CD1c-positive myeloid dendritic cell (primary cell): ENCODE measurements at regions not wholly inside any gene's neighbourhood (a gene's known extent, or its start where the extent isn't known, plus 50 kb on each side); places are given as distances from the start of the nearest gene placed in this dataset.

Source experiments
- DNase-seq: peaks from one replicate; pipeline ENCODE4 v3.0.0-alpha.2; 2016; ENCODE audit errors: extremely low spot score

DNA sequence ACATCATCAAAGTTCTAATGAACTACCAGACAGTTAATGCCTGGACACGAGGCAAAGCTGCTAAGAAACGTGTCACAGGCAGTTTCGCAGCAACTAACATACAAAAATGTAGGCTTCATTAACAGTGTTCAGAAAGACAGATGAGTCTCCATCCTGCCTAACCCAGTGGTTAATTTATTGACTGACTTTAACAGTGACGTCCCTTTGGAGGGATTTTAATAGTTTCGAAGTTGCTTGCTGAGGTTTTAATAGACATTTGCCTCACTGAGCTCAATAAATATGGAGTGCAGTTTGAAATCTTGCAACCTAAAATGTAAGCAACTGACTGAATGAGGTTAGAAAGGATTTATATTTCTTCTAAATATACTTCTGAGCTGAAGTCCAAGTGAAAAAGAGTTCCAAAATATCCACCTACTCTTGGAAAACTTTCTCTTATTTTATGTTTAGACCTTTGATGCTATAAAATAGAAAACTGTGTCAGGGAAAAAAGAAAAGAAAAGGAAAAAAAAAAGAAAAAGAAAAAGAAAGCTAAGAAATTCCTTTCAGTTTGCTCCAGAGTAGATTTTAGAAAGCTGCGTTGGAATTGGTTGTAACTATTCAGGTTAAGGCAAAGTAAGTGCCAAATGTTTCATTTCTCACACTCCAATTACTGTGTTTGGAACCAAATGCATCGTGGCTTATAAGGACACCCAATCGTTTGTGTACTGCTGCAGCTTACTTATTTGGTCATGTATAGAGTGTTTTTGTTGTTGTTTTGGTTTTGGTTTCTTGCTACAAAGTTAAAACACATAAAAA lies 2016.6 kb downstream of the MAT2B start:
- no peak for DNase-seq

DNA sequence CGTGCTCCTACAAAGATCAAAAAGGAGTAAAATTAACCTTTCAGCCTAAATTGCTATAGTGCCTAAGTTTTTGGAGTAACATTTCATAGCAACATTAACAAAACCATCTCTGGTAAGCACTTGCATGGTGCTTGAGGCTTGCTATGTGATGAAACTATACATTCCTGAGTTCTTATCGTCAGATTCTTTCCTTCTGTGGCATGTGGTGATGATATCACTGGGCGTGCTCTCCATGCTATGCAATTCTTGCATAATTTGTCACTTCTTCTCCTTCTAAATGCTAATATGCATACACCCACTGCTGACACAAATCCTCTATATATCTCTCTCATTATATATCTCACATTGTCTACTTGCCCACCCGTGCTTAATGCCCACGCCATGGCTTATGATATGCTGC lies 2019.9 kb downstream of the MAT2B start:
- DNase-seq: no peak

DNA sequence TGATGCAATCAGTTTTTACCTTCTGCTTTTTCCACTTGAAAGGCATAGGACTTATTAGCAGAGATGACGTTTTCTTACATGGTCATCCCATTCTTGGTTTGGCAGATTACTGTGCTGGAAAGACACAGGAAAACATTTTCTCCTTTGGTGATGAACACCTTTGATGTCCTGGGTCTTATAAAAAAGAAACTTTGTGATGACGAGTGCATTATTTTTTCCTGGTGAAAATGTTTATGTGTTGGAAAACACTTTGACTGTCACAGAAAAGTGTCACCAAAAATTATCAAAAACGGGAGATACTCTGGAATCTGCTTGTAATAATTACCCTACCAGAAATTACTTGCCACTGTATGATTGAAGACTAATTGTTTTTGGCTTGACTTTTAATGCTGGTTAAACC lies 2020.9 kb downstream of the MAT2B start:
- no peak for DNase-seq

DNA sequence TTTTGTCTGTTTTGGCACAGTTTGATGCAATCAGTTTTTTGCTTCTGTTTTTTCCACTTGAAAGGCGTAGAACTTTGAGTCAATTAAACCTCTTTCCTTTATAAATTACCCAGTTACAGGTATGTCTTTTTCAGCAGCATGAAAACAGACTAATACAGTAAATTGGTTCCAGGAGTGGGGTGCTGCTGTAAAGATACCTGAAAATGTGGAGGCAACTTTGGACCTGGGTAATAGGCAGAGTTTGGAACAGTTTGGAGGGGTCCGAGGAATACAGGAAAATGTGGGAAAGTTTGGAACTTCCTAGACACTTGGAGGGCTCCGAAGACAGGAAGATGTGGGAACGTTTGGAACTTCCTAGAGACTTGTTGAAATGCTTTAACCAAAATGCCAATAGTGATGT lies 2022.2 kb downstream of the MAT2B start:
- DNase-seq: no peak

DNA sequence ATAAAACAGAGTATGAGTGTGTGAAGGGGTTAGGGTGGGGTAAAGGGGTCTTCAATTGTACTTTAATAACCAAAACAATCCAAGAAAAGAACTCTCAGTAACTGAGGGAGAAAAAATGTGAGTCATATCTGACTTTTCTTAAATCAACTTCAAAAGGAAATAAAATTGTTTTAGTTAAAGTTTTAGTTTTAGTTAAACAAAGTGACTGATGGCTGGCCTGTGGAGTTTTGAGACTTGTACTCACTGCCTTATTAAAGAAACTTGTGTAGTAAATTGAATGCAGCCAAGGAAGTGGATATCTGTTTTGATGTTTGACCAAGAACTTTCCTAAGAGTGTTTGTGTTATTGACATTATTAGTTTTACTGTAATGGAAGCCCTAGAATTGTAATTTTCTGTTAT lies 2032.6 kb downstream of the MAT2B start:
- no peak for DNase-seq

DNA sequence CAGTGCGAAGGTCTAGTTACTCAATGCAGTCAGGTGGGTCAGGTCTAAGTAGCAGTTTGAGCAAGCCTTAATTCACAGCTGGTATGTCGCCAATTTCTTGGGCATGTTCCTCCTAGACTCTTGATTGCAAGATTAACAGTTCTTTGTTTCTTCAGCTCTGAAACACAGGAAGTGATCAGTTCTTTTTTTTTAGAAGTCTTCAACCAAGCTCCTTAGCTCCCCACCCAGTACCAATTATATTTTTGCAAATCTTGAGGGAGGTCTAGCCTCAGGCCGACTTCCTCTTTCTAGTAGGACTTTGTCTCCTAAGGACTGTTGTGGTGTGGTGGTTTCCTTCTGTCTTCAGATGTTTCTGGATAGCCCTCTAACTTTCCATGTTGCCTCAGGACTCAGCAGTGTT lies 2054.2 kb downstream of the MAT2B start:
- DNase-seq: peak; percentile 5

DNA sequence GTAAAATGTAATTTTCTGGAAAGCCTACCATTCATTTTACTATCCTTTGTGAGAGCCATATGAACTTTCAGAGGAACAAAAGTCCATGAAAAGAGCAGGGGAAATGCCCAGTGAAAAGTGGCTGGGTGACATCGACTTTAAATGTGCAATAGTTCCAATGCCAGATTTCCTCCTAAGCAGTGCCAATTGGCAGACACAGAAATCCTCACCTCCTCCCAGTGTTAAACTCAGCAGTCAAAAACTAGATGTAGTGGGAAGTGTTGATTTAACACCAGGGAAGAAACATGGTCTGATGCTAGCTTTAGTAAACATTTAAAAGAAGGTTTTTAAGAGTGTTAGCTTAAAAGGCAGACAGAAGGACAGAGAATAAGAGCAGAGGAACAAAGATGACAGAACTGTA lies 2055.2 kb downstream of the MAT2B start:
- DNase-seq: no peak

DNA sequence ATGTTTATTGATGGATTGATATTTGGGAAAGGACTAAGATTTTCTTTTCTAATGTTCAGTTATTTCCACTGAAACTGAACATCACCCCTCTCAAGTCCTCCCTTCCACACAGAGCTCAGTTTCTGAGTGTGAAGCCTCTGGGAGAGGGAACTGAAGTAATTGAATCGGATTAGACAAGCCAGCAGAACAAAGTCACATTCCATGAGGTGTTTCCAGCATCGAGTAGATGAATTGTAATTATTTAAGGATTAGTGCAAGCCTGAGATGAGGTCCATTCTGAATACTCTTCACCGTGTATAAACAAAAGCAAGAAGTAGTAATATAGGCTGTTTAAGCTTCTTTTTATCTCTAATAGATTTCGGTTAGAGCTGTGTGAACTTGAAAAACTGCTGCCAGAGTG lies 2060.5 kb downstream of the MAT2B start:
- DNase-seq: no peak

DNA sequence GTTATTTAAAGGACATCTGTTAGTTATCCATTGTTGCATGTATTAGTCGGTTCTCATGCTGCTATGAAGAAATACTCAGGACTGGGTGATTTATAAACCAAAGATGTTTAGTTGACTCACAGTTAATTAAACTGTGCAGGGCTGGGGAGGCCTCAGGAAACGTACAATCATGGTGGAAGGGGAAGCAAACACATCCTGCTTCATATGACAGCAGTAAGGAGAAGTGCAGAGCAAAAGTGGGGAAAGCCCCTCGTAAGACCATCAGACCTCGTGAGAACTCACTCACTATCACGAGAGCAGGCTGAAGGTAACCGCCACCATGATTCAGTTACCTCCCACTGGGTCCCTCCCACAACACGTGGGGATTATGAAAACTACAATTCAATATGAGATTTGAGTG lies 2064.1 kb downstream of the MAT2B start:
- DNase-seq: no peak

DNA sequence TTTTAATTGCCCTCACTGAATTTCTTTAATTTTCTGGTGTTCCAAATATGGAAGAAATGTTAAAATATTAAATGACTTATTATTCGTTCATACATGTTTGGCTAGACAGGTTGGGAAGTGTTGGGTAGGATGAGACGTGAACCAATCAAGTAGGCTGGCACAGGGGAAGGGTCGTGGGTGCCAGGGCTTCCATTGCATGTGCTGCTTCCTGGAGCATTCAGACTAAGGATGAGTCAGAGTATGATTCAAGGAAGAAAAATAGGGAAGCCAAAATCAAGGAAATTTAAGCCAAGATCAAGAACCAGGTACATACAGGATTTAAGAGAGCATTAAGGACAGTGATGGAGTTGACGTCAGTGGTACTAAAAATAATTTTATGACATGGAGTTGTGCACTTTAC lies 2068.0 kb downstream of the MAT2B start:
- DNase-seq: no peak

DNA sequence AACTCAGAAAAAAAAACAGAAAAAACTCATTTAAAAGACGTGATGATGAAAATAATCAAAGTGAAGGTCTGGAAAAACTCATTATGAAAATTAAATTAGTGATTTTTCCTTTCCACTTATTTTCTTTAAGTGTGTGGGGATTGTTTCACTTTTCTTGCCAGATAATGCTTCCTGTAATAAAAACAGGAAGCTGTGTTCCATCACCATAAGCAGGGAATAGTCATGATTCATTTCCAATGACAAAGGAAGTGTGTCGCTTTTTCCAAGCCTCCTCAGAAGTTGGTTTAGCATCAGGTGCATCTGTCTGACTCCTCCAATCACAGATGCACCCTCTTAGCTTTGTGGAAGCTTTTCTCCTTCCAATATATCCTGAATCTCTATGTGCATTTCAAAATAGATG lies 2068.7 kb downstream of the MAT2B start:
- DNase-seq: no peak

DNA sequence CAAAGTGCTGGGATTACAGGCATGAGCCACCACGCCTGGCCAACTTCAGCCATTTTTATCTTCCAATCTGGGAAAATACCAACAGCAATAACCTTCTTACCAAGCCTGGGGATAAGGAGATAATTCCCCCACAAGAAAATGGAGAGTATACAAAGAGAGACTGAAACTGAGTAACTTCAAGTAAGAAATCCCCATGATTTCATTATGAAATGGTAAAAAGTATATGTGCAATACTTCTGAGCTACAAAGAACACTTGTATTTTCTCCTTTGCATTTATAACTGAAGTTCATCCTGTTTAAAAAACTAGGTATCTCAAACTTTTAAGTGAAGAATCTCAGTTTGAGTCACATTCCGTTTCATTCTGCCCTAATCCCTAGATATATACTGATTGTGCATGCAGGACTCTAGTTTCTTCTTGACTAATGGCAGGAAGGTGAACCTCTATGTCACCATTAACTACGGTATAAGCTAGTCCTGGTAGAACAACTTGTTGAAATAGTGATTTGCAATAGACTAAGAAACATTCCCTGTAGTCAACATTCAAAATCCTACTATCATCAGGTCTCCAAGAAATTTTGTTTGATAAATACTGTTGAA lies 2071.4 kb downstream of the MAT2B start:
- no peak for DNase-seq

DNA sequence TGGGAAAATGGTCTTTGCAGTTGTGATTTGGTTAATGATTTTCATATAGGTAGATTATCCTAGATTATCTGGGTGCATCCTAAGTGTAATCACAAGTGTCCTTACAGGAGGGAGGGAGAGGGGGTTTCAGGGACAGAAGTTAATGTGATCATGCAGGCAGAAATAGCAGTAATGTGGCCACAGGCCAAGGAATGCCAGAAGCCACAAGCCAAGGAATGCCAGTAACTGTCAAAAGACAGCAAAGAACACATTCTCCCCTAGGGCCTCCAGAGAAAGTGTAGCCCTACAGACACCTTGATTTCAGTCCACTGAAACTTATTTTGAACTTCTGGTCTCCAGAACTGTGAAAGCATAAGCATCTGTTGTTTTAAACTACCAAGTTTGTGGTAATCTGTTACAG lies 2074.5 kb downstream of the MAT2B start:
- no peak for DNase-seq

DNA sequence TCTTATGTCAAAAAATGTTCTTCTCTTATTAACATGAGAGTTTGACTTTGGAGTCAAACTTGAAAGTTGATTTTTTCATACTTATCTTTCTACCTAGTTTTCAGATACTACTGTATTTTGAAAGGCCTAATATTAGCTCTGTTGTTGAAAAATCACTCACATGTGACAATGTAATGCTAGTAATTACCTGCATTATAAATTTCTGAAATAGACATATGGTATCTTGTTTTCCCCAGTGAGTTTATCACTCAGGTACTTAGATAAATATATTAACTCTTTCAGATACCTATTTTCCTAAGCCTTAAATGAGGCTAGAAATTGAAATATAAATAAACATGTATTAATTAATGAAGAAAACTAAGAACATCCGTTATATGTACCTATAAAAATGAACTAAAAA lies 2089.3 kb downstream of the MAT2B start:
- no peak for DNase-seq

DNA sequence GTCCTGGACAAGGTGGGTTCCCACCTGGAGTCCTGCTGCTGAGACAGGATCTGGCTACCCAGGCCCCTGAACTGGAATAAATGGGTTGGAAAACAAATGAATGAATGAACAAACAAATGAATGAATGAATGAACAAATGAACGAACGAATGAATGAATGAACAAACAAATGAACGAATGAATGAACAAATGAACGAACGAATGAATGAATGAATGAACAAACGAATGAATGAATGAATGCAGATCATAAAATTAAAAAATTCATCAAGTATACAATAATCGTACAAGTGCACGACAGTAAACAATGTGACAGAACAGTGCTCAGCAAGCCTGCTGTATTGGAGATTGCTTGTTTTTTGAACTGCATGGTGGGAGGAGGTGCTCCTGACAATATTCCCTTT lies 2097.1 kb downstream of the MAT2B start:
- no peak for DNase-seq

DNA sequence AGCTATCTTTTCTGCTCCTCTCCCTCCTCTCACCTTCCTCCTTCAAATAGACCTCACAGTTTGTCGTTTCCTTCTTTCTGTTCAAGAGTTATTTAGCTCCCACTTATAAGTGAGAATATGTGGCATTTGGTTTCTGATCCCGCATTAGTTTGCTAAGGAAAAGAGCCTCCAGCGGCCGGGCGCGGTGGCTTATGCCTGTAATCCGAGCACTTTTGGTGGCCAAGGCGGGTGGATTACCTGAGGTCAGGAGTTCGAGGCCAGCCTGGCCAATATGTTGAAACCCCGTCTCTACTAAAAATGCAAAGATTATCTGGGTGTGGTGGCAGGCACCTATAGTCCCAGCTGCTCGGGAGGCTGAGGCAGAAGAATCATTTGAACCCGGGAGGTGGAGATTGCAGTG lies 2101.6 kb downstream of the MAT2B start:
- DNase-seq: no peak

DNA sequence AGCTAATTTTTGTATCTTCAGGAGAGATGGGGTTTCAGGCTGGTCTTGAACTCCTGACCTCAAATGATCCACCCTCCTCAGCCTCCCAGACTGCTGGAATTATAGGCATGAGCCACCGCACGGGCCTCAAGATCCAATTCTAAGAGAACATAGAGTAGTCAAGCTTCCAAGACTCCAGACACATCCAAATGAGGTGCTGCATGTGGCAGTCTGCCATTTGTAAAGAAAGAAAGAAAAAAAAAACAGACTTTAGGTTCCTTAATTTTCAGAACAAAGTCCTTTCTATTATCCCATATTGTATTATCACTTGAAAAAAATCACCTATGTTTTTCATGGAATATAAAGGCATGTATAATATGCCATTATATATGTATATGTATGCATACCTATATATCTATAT lies 2104.5 kb downstream of the MAT2B start:
- DNase-seq: no peak

DNA sequence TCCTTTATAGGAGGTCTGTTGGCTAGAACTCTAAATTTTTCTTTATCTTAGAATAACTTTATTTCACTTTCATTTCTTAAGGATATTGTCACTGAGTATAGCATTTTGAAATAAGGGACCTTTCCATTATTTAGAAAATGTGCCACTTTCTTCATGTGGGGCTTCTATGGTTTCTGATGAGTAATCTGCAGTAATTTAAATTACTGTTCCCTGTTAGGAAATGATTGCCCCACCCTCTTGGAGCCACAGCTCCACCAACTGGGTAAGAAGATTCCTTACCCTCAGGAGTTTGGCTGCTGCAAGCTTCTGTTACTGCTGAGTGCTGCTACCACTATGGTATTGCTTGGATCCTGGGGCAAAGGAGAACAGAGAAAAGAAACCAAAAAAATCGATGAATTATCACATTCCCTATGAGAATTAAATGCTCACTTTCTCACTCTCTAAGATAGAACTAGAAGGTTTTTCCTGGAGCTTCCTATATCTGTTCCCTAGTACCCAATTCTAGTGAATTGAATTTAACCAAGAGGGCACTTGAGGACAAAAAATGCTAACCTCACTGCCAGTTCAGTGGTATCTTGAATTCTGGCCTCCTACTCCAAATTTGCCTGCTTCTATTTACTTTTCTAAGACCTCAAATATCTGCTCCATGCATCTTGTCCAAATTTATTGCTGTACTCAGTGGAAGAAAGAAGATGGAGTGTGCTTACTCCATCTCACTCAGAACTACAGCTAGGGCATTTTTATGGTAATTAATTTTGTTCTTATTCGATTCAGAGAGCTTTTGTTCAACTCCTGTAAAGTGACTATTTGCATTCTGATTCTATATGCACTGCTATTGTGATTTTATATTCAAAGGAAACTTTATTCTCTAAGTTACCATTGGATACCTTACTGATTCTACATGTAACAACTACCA lies 2111.3 kb downstream of the MAT2B start:
- no peak for DNase-seq

DNA sequence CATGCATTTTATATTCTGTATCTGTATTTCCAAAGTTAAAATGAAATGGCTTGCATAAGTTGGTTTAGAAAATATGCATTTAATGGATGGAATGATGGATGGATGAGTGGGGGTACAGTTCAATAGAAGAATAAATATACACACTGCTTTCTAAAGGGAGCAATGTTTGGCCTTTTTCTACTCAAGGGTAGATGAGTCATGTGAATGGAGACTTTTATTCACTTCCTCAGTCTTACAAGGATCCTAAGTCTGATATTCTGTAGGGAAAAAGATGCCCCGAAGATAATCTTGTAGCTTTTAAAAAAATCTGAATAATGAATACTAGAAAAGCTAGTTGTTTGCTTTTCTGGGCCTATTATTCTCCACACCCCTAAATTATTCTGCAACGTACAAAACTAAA lies 2112.1 kb downstream of the MAT2B start:
- DNase-seq: no peak

DNA sequence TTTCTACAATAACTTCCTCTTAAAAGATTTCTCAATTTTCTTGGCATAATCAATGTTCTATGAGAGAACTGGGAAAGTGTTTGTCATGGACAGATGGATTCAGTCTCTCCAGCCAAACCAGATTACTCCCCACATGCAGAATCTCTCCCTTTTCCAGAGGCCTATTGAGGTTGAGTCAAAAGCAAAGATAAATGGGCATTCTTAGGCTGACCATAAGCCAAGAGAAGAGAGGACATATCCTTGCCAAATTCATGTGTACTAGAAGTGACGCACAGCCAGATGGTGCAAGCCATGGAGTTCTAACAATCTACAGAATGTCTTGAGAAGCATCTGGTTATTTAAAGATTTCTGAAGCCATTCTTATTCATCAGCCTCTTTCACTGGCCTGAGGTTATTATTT lies 2115.0 kb downstream of the MAT2B start:
- DNase-seq: no peak

DNA sequence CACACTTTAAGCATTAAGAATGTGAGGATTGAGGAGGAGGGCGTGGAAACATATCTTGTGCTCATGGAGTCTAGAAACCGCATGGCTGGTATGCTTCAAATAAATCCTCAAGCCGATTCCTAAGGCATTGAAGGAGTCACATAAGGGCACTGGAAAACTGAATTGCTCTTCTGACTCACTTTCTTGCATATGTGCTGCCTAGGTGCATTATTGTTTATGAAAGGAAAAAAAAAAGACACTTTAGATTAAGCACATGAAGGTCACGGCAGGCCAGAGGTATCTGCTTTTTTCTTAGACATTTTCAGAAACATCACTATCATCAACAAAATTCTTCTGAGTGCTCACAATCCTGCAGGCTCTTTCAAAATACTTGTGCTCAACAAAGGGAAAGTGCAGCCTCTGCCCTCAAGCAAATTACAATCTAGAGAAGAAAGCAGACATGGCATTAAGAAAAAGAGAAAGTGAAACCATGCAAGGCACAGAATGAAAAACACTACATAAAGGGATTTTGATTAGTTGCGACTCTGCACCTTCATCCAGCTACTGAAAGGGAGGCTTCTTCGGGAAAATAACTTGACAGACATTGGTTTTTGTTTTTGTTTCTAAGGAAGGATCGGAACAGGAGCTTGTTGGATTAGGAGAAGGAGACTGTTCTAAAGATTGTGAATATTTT lies 2117.6 kb downstream of the MAT2B start:
- no peak for DNase-seq
